ENCODE measurements at regions not wholly inside any gene's neighbourhood (a gene's known extent, or its start where the extent isn't known, plus 50 kb on each side); places are given as distances from the start of the nearest gene placed in this dataset.
"Not testable (repeated sequence)": the region's sequence is repeated elsewhere in the genome, so short reads cannot be mapped to it uniquely, and the experiment has no call there.

DNA sequence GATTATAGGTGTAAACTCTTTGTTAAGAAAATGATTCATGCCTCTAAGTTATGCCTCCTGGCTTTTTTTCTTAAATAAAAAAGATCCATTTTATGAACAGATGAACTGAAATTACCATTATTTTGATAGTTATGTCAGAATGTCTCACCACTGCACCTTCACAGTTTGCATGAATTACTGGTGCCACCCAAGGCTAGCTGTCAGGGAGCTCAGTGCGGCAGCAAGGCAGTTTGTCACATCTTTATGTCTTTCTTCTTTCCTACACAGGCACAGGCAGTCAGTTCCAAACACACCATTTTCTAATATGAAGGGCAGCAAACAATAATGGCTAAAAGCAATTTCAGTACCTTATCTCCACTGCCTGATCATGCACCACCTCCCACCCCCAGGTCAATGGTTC, 147.7 kb downstream of the SREK1 start:
- Histone ChIP-seq H3K27me3 (ENCODE audit: control insufficient read depth in 1 of 2, insufficient read depth in 2 of 2, low read length in 2 of 2) (peaks cover 0 to 12% of the 10 kb centered on the region in 2 experiments; a peak in 2 of 5 replicates), H3K9ac (ENCODE audit: insufficient read depth, low read depth, low read length) (no peak overlapping the region), H3K79me2 (ENCODE audit: insufficient read depth, low read length) (no peaks in the 10 kb centered on the region), H2AFZ (ENCODE audit: low read length) (no peak overlapping the region), H3K9me3 (ENCODE audit: low read length) (no peaks in the 10 kb centered on the region), H3K4me2 (ENCODE audit: low read depth, low read length) (no peak overlapping the region), H3K36me3 (replicated peaks in 1 of 2; ENCODE audit: control insufficient read depth in 1 of 2, insufficient read depth in 2 of 2, low read length in 2 of 2) (no peaks in the 10 kb centered on the region), H4K20me1 (ENCODE audit: insufficient read depth, low read length) (no peaks in the 10 kb centered on the region), H3K4me3 (replicated peaks in 1 of 3; ENCODE audit: insufficient read depth in 1 of 3, low read depth in 2 of 3, low read length in 3 of 3) (no peak overlapping the region), H3K4me1 (ENCODE audit: insufficient read depth, low read length) (no peaks in the 10 kb centered on the region), H3K27ac (ENCODE audit: extremely low read length, insufficient read depth, low read length) (no peak overlapping the region)
- in situ Hi-C loops (cut with HindIII; ENCODE audit: extremely low pct_ligation_motif_present, low pct_unique_long_range_greater_than_20kb) (no loop called here), intact Hi-C loops (cut with micrococcal nuclease; ENCODE audit: unreplicated experiment) (no loop called here)
- ChIA-PET POLR2A (no interaction called here), CTCF (ENCODE audit: low intra/inter-chr PET ratio, low total read pairs) (no interaction called here)
- TF ChIP-seq CCDC6 (CRISPR knock-in tag; IDR thresholded peaks at IDR 0.05) (no peak), POLR2A (IDR thresholded peaks at IDR 0.05; ENCODE audit: insufficient read depth in 1 of 2, low read depth in 2 of 2, low read length in 2 of 2) (no peak), ZNF567 (CRISPR knock-in tag; IDR thresholded peaks at IDR 0.05; ENCODE audit: borderline replicate concordance) (no peak), ZNF367 (CRISPR knock-in tag; IDR thresholded peaks at IDR 0.05; ENCODE audit: borderline replicate concordance) (no peak), ZNF598 (CRISPR knock-in tag; IDR thresholded peaks at IDR 0.05; ENCODE audit: borderline replicate concordance) (no peak), ZNF432 (CRISPR knock-in tag; IDR thresholded peaks at IDR 0.05; ENCODE audit: borderline replicate concordance) (no peak), ZNF329 (CRISPR knock-in tag; IDR thresholded peaks at IDR 0.05; ENCODE audit: low read depth) (no peak), ZC3H13 (CRISPR knock-in tag; IDR thresholded peaks at IDR 0.05) (no peak), CREM (IDR thresholded peaks at IDR 0.05) (no peak), CREM (CRISPR knock-in tag; IDR thresholded peaks at IDR 0.05) (no peak), ZNF225 (CRISPR knock-in tag; IDR thresholded peaks at IDR 0.05) (no peak), KMT2A (CRISPR knock-in tag; IDR thresholded peaks at IDR 0.05) (no peak), RFX3 (CRISPR knock-in tag; IDR thresholded peaks at IDR 0.05) (no peak)
- TF ChIP-seq, protein P1, sequence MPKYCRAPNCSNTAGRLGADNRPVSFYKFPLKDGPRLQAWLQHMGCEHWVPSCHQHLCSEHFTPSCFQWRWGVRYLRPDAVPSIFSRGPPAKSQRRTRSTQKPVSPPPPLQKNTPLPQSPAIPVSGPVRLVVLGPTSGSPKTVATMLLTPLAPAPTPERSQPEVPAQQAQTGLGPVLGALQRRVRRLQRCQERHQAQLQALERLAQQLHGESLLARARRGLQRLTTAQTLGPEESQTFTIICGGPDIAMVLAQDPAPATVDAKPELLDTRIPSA (CRISPR knock-in tag; IDR thresholded peaks at IDR 0.05; ENCODE audit: borderline replicate concordance) = no peak
- DNase-seq (ENCODE audit: low spot score) (no peak), FAIRE-seq (no peak), ATAC-seq (no peak)
- 31% methylated on average over 1 of the region's 1 CpG for WGBS (ENCODE audit: low lambda C conversion rate)
- BruUV-seq (replicated peaks) = no TSS peak

DNA sequence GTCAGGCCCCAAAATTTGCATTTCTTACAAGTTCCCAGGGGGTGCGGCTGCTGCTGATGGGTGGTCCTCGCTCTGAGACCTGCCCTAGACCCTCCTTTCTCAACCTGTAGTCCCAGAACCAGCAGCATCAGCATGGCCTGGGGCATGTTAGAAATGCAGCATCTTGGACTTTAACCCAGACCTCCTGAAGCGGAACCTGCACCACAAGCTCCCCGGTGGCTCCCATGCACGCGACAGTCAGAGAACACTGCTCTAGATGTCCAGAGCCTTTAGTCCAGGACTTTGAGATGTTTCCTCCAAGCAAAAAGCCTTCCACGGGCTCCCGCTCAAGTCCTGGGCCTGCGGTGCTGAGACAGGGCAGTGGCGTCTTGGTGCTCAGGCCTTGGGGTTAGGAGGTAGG, 149.8 kb downstream of the SREK1 start:
- H3K9ac ChIP-seq (ENCODE audit: insufficient read depth, low read depth, low read length); CTCF ChIA-PET (ENCODE audit: low intra/inter-chr PET ratio, low total read pairs); ATAC-seq; H3K4me1 ChIP-seq (ENCODE audit: insufficient read depth, low read length); intact Hi-C loops (cut with micrococcal nuclease; ENCODE audit: unreplicated experiment); H3K27ac ChIP-seq (ENCODE audit: extremely low read length, insufficient read depth, low read length); FAIRE-seq; H3K36me3 ChIP-seq (replicated peaks in 1 of 2; ENCODE audit: control insufficient read depth in 1 of 2, insufficient read depth in 2 of 2, low read length in 2 of 2); POLR2A ChIA-PET; in situ Hi-C loops (cut with HindIII; ENCODE audit: extremely low pct_ligation_motif_present, low pct_unique_long_range_greater_than_20kb); H3K4me3 ChIP-seq (replicated peaks in 1 of 3; ENCODE audit: insufficient read depth in 1 of 3, low read depth in 2 of 3, low read length in 3 of 3); DNase-seq (ENCODE audit: low spot score); H4K20me1 ChIP-seq (ENCODE audit: insufficient read depth, low read length); H2AFZ ChIP-seq (ENCODE audit: low read length); BruUV-seq (replicated peaks); H3K79me2 ChIP-seq (ENCODE audit: insufficient read depth, low read length); H3K4me2 ChIP-seq (ENCODE audit: low read depth, low read length); H3K9me3 ChIP-seq (ENCODE audit: low read length): not testable (repeated sequence)
- WGBS (ENCODE audit: low lambda C conversion rate) = 56% methylated on average over 3 of the region's 10 CpGs
- peaks cover 0 to 12% of the 10 kb centered on the region in 2 experiments; a peak in 2 of 5 replicates for H3K27me3 ChIP-seq (ENCODE audit: control insufficient read depth in 1 of 2, insufficient read depth in 2 of 2, low read length in 2 of 2)
